HEK293 (cell line): ENCODE measurements at regions not wholly inside any gene's neighbourhood (a gene's known extent, or its start where the extent isn't known, plus 50 kb on each side); places are given as distances from the start of the nearest gene placed in this dataset.

ENCODE experiments used
- CTCF ChIA-PET: fragments of 350-600 bp; formaldehyde crosslinking; extraction: SDS; loops from one replicate; lab custom pipeline; 2021; ENCODE audit warnings: antibody characterized with exemption; lab: Yijun Ruan, JAX
- POLR2A ChIA-PET: fragments of 300-600 bp; formaldehyde crosslinking; extraction: SDS; loops from one replicate; lab custom pipeline; 2020; ENCODE audit warnings: antibody characterized with exemption, inconsistent platforms; lab: Yijun Ruan, JAX
- H3K27ac ChIP-seq: fragments of 200-500 bp; sonication (Bioruptor generic); 2 replicates; pipeline ENCODE4 v1.5.1; 2014; ENCODE audit warnings: low read depth, low read length, control low read depth, inconsistent platforms; ENCODE audit errors: extremely low read depth
- H3K36me3 ChIP-seq, 2 experiments: fragments of 200-500 bp in 1 of 2; sonication (Bioruptor generic) in 1 of 2; 1 replicate in 1 of 2; 2 replicates in 1 of 2; pipeline ENCODE4 v1.5.1; 2014 to 2017; ENCODE audit warnings: inconsistent platforms in 2 of 2, low read length in 2 of 2; ENCODE audit not compliant: control insufficient read depth in 2 of 2, insufficient read depth in 1 of 2
- H3K4me1 ChIP-seq: fragments of 200-500 bp; sonication (Bioruptor generic); 2 replicates; pipeline ENCODE4 v1.5.1; 2014; ENCODE audit warnings: mild to moderate bottlenecking, low read length, inconsistent platforms; ENCODE audit not compliant: control insufficient read depth, insufficient read depth
- H3K4me3 ChIP-seq: 2 replicates; pipeline ENCODE4 v1.5.1; 2011; ENCODE audit warnings: low read depth, mild to moderate bottlenecking, control low read depth, low read length, moderate library complexity
- H3K9me3 ChIP-seq: fragments of 200-500 bp; sonication (Bioruptor generic); 2 replicates; pipeline ENCODE4 v1.5.1; 2014; ENCODE audit warnings: low read depth, low read length, inconsistent platforms; ENCODE audit not compliant: control insufficient read depth, insufficient read depth
- BCL11A ChIP-seq: fragments of 450-650 bp; formaldehyde crosslinking; IDR thresholded peaks from 2 replicates; pipeline ENCODE4 v1.5.1; 2016; ENCODE audit warnings: low read depth, missing biosample characterization, missing genetic modification characterization
- IKZF3 ChIP-seq: fragments of 450-650 bp; IDR thresholded peaks from 2 replicates; pipeline ENCODE4 v1.5.0; 2018; ENCODE audit warnings: missing biosample characterization, mild to moderate bottlenecking, missing genetic modification characterization, moderate library complexity
- KLF17 ChIP-seq: fragments of 450-650 bp; formaldehyde crosslinking; IDR thresholded peaks from 2 replicates; pipeline ENCODE4 v1.5.1; 2016; ENCODE audit warnings: missing biosample characterization, missing genetic modification characterization
- REST ChIP-seq: fragments of 450-650 bp; formaldehyde crosslinking; IDR thresholded peaks from 2 replicates; pipeline ENCODE4 v1.5.1; 2016; ENCODE audit warnings: missing biosample characterization, missing genetic modification characterization
- ZBTB49 ChIP-seq: fragments of 450-650 bp; formaldehyde crosslinking; IDR thresholded peaks from 2 replicates; pipeline ENCODE4 v1.5.1; 2016; ENCODE audit warnings: missing biosample characterization, missing genetic modification characterization, low read depth
- ZNF155 ChIP-seq: fragments of 450-650 bp; formaldehyde crosslinking; IDR thresholded peaks from 2 replicates; pipeline ENCODE4 v1.5.1; 2016; ENCODE audit warnings: missing biosample characterization, missing genetic modification characterization
- ZNF366 ChIP-seq: fragments of 450-650 bp; formaldehyde crosslinking; conservative IDR thresholded peaks from 2 replicates; pipeline ENCODE4 v1.5.1; 2016; ENCODE audit warnings: missing biosample characterization, missing genetic modification characterization
- ZNF645 ChIP-seq: fragments of 450-650 bp; formaldehyde crosslinking; IDR thresholded peaks from 2 replicates; pipeline ENCODE4; 2016; ENCODE audit warnings: missing biosample characterization, missing genetic modification characterization
- ZNF654 ChIP-seq: fragments of 450-650 bp; formaldehyde crosslinking; IDR thresholded peaks from 2 replicates; pipeline ENCODE4 v1.5.1; 2016; ENCODE audit warnings: low read depth, missing biosample characterization, missing genetic modification characterization
- ZNF704 ChIP-seq: fragments of 450-650 bp; formaldehyde crosslinking; IDR thresholded peaks from 2 replicates; pipeline ENCODE4 v1.5.1; 2016; ENCODE audit warnings: missing biosample characterization, missing genetic modification characterization
- ZSCAN30 ChIP-seq: fragments of 450-650 bp; IDR thresholded peaks from 2 replicates; pipeline ENCODE4 v1.5.1; 2018; ENCODE audit warnings: missing biosample characterization, mild to moderate bottlenecking, missing genetic modification characterization, moderate library complexity

- ChIA-PET CTCF (interaction anchor here (0.5 kb wide), 1 partner anchor 44 kb away, joined by 3 read pairs; no protein-coding TSS in a partner anchor), POLR2A (no interaction called here)
- Histone ChIP-seq H3K4me3 (no peak overlapping the region), H3K27ac (no peak overlapping the region), H3K9me3 (no peaks in the 10 kb centered on the region), H3K36me3 (no peaks in the 10 kb centered on the region), H3K4me1 (no peaks in the 10 kb centered on the region)
- TF ChIP-seq ZSCAN30 (tag by site-specific recombination): no peak
- TF ChIP-seq ZNF366 (tag by site-specific recombination): no peak
- no peak for TF ChIP-seq BCL11A (tag by site-specific recombination)
- TF ChIP-seq ZNF155 (tag by site-specific recombination): no peak
- no peak for TF ChIP-seq ZBTB49
- no peak for TF ChIP-seq ZNF654 (tag by site-specific recombination)
- no peak for TF ChIP-seq REST (tag by site-specific recombination)
- TF ChIP-seq ZNF704 (tag by site-specific recombination): no peak
- TF ChIP-seq IKZF3 (tag by site-specific recombination): no peak
- no peak for TF ChIP-seq ZNF645 (tag by site-specific recombination)
Measured at GRCh38 chr22:34972191-34972897, 93.6 kb upstream of the ISX start.

GRCh38 chr22:34973016-34973415, 92.9 kb upstream of the ISX start:
- TF ChIP-seq KLF17 (tag by site-specific recombination): no peak
- no peak overlapping the region for H3K27ac ChIP-seq
- H3K4me1 ChIP-seq: no peaks in the 10 kb centered on the region
- H3K36me3 ChIP-seq: no peaks in the 10 kb centered on the region
- ChIA-PET CTCF (interaction anchor here (0.5 kb wide), 1 partner anchor 45 kb away, joined by 3 read pairs; no protein-coding TSS in a partner anchor), POLR2A (no interaction called here)
- no peaks in the 10 kb centered on the region for H3K9me3 ChIP-seq
- H3K4me3 ChIP-seq: no peak overlapping the region
